A549 (cell line): ENCODE measurements at regions not wholly inside any gene's neighbourhood (a gene's known extent, or its start where the extent isn't known, plus 50 kb on each side); places are given as distances from the start of the nearest gene placed in this dataset.

Experiments
- BHLHE40 ChIP-seq: IDR thresholded peaks from 2 replicates; pipeline ENCODE4 v1.6.1; 2012; ENCODE audit warnings: low read depth, low read length, inconsistent platforms
- EP300 ChIP-seq, 2 experiments: fragments of >200 bp; sonication (Bioruptor Twin); formaldehyde crosslinking; IDR thresholded peaks; 2 replicates in 1 of 2; 3 replicates in 1 of 2; pipeline ENCODE4 v1.6.1; 2016 to 2017
- HDAC2 ChIP-seq: fragments of 200-600 bp; sonication (generic); IDR thresholded peaks from 2 replicates; pipeline ENCODE4 v1.6.1; 2016
- MAZ ChIP-seq: fragments of 150-350 bp; IDR thresholded peaks from 2 replicates; pipeline ENCODE4 v1.6.1; 2014; ENCODE audit warnings: antibody characterized with exemption, low read depth, low read length, borderline replicate concordance
- PHF8 ChIP-seq: fragments of 200-600 bp; sonication (generic); IDR thresholded peaks from 2 replicates; pipeline ENCODE4 v1.6.1; 2016; ENCODE audit warnings: low read depth, mild to moderate bottlenecking, antibody characterized with exemption, moderate library complexity, borderline replicate concordance
- POLR2A ChIP-seq: IDR thresholded peaks from 2 replicates; pipeline ENCODE4 v1.6.1; 2012; ENCODE audit warnings: mild to moderate bottlenecking, low read length
- RCOR1 ChIP-seq: fragments of 150-350 bp; IDR thresholded peaks from 2 replicates; pipeline ENCODE4 v1.6.1; 2014; ENCODE audit warnings: antibody characterized with exemption, low read length, low read depth
- RNF2 ChIP-seq: fragments of 200-600 bp; sonication (generic); IDR thresholded peaks from 2 replicates; pipeline ENCODE4 v1.6.1; 2016; ENCODE audit warnings: low read depth, mild to moderate bottlenecking, antibody characterized with exemption, moderate library complexity, borderline replicate concordance
- SREBF2 ChIP-seq: fragments of 450-650 bp; IDR thresholded peaks from 2 replicates; pipeline ENCODE4 v1.6.1; 2014; ENCODE audit warnings: mild to moderate bottlenecking, moderate library complexity
- TF ChIP-seq, protein P1 (sequence below): fragments of >200 bp; sonication (Bioruptor Twin); formaldehyde crosslinking; IDR thresholded peaks from 3 replicates; pipeline ENCODE4 v1.5.1; 2016

DNA sequence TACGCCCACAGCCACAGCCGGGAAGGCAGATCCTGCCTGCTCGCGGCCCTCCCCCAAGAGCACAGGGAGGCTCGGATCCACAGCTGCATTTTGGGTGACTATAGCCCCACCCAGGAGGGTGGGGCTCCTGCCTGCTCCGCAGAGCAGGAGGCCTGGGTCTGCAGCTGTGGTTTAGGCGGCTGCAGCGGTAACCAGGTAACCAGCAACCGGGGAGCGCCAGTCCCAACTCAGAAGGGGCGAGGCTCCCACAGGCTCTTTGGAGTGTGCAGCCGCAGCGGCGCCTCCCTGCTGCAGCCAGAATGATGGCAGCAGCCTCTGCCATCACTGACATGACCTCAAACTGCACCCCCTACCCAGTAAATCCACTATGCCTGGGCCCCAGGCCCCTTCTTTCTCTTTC is 148.0 kb upstream of the F9 start:
- TF ChIP-seq RNF2, result no peak
- TF ChIP-seq BHLHE40, result no peak
- TF ChIP-seq, protein P1, sequence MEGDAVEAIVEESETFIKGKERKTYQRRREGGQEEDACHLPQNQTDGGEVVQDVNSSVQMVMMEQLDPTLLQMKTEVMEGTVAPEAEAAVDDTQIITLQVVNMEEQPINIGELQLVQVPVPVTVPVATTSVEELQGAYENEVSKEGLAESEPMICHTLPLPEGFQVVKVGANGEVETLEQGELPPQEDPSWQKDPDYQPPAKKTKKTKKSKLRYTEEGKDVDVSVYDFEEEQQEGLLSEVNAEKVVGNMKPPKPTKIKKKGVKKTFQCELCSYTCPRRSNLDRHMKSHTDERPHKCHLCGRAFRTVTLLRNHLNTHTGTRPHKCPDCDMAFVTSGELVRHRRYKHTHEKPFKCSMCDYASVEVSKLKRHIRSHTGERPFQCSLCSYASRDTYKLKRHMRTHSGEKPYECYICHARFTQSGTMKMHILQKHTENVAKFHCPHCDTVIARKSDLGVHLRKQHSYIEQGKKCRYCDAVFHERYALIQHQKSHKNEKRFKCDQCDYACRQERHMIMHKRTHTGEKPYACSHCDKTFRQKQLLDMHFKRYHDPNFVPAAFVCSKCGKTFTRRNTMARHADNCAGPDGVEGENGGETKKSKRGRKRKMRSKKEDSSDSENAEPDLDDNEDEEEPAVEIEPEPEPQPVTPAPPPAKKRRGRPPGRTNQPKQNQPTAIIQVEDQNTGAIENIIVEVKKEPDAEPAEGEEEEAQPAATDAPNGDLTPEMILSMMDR, result no peak
- no peak for TF ChIP-seq EP300 (IDR thresholded peaks at IDR 0.05)
- no peak for TF ChIP-seq HDAC2
- TF ChIP-seq POLR2A, result no peak
- no peak for TF ChIP-seq SREBF2
- no peak for TF ChIP-seq MAZ
- TF ChIP-seq PHF8, result no peak
- no peak for TF ChIP-seq RCOR1
